HCT116 (cell line): ENCODE measurements at regions not wholly inside any gene's neighbourhood (a gene's known extent, or its start where the extent isn't known, plus 50 kb on each side); places are given as distances from the start of the nearest gene placed in this dataset.

Experiments
- ATAC-seq: fragments of 200-7000 bp; cut with Tn5 transposase; 2 replicates; pipeline ENCODE4 v1.9.1; 2020; ENCODE audit warnings: mild to moderate bottlenecking, moderate library complexity
- BruUV-seq: library from RNA; stranded (reverse); fragments of 400-500 nt; replicated peaks from 2 replicates; lab custom pipeline; 2021; lab: Mats Ljungman, UMichigan
- CTCF ChIA-PET: fragments of 300-600 bp; sonication (Branson Sonifier 250); formaldehyde crosslinking; loops from one replicate; lab custom pipeline; 2021; ENCODE audit warnings: antibody characterized with exemption; lab: Charles Lee
- POLR2A ChIA-PET: fragments of 300-600, 350-600 bp; sonication (Branson Sonifier 250); formaldehyde crosslinking; loops from one replicate; lab custom pipeline; 2021; ENCODE audit warnings: antibody characterized with exemption; lab: Charles Lee
- RAD21 ChIA-PET, 2 experiments: fragments of 300-600 bp; sonication (Branson Sonifier 250); formaldehyde crosslinking; loops; one replicate each; lab custom pipeline; 2023; ENCODE audit warnings: low total read pairs in 2 of 2; ENCODE audit not compliant: uncharacterized antibody in 2 of 2, unreplicated experiment in 2 of 2, low non-redundant PET in 1 of 2; lab: Charles Lee
- DNase-seq: peaks from one replicate; pipeline ENCODE4 v3.0.0-alpha.2; 2010; ENCODE audit warnings: low read depth, low spot score
- H2AFZ ChIP-seq: fragments of 200-600 bp; shearing (Covaris generic), sonication (generic); 2 replicates; pipeline ENCODE4 v1.6.1; 2017; ENCODE audit warnings: low read depth, mixed run types, mixed read lengths, antibody characterized with exemption, low read length; ENCODE audit not compliant: poor library complexity, severe bottlenecking
- H3K27ac ChIP-seq: 2 replicates; pipeline ENCODE4 v1.5.1; 2012; ENCODE audit warnings: low read depth, low read length
- H3K27me3 ChIP-seq: fragments of 200-600 bp; sonication (generic); 2 replicates; pipeline ENCODE4 v1.6.1; 2016; ENCODE audit warnings: mixed run types, low read length, mixed read lengths; ENCODE audit not compliant: insufficient read depth
- H3K36me3 ChIP-seq, 2 experiments: fragments of 200-500 bp in 1 of 2; fragments of 200-600 bp in 1 of 2; sonication (Bioruptor generic) in 1 of 2; sonication (generic) in 1 of 2; 2 replicates each; pipeline versions ENCODE4 v1.5.1 to v1.6.1; 2014 to 2016; ENCODE audit warnings: low read length in 2 of 2, inconsistent platforms in 1 of 2, mixed read lengths in 1 of 2, mixed run types in 1 of 2; ENCODE audit not compliant: insufficient read depth in 2 of 2, control insufficient read depth in 1 of 2
- H3K4me1 ChIP-seq, 2 experiments: fragments of 200-600 bp in 1 of 2; sonication (generic) in 1 of 2; 2 replicates each; pipeline versions ENCODE4 v1.5.1 to v1.6.1; 2012 to 2017; ENCODE audit warnings: low read length in 2 of 2, inconsistent platforms in 1 of 2, mild to moderate bottlenecking in 1 of 2, mixed read lengths in 1 of 2, mixed run types in 1 of 2, moderate library complexity in 1 of 2; ENCODE audit not compliant: insufficient read depth in 2 of 2, control insufficient read depth in 1 of 2
- H3K4me2 ChIP-seq: fragments of 200-600 bp; sonication (generic); 2 replicates; pipeline ENCODE4 v1.6.1; 2017; ENCODE audit warnings: mixed run types, low read length, mixed read lengths
- H3K4me3 ChIP-seq, 2 experiments: fragments of 200-600 bp in 1 of 2; sonication (generic) in 1 of 2; replicated peaks in 1 of 2; 2 replicates each; pipeline ENCODE4 v1.5.1; 2011 to 2016; ENCODE audit warnings: low read length in 2 of 2, control low read depth in 1 of 2, low read depth in 1 of 2, mild to moderate bottlenecking in 1 of 2, mixed read lengths in 1 of 2, mixed run types in 1 of 2
- H3K79me2 ChIP-seq: fragments of 200-600 bp; sonication (generic); 2 replicates; pipeline ENCODE4 v1.6.1; 2017; ENCODE audit warnings: mild to moderate bottlenecking, mixed run types, low read length, moderate library complexity, mixed read lengths; ENCODE audit not compliant: insufficient read depth
- H3K9ac ChIP-seq: fragments of 200-600 bp; sonication (generic); 2 replicates; pipeline ENCODE4 v1.6.1; 2016; ENCODE audit warnings: low read length, mixed read lengths
- H3K9me2 ChIP-seq: fragments of 200-600 bp; sonication (generic), shearing (Covaris generic); 2 replicates; pipeline ENCODE4 v1.6.1; 2017; ENCODE audit warnings: mixed run types, mild to moderate bottlenecking, moderate library complexity; ENCODE audit not compliant: insufficient read depth
- H3K9me3 ChIP-seq, 2 experiments: fragments of 200-500 bp in 1 of 2; fragments of 200-600 bp in 1 of 2; sonication (Bioruptor generic) in 1 of 2; sonication (generic) in 1 of 2; 2 replicates each; pipeline ENCODE4 v1.6.1; 2014 to 2017; ENCODE audit warnings: low read length in 2 of 2, mixed read lengths in 2 of 2, inconsistent platforms in 1 of 2, low read depth in 1 of 2, mild to moderate bottlenecking in 1 of 2, mixed run types in 1 of 2, moderate library complexity in 1 of 2; ENCODE audit not compliant: control insufficient read depth in 1 of 2, insufficient read depth in 1 of 2
- H4K20me1 ChIP-seq: fragments of 200-600 bp; sonication (generic), shearing (Covaris generic); 2 replicates; pipeline ENCODE4 v1.6.1; 2017; ENCODE audit warnings: mixed run types, mild to moderate bottlenecking, moderate library complexity; ENCODE audit not compliant: insufficient read depth
- CBX3 ChIP-seq: IDR thresholded peaks from 2 replicates; pipeline ENCODE4 v1.6.1; 2012; ENCODE audit warnings: low read depth
- CEBPB ChIP-seq: IDR thresholded peaks from 2 replicates; pipeline ENCODE4 v1.6.1; 2012; ENCODE audit warnings: low read depth
- ELF1 ChIP-seq: IDR thresholded peaks from 2 replicates; pipeline ENCODE4 v1.6.1; 2012; ENCODE audit warnings: low read depth, borderline replicate concordance
- EZH2 ChIP-seq: fragments of 200-600 bp; sonication (generic); IDR thresholded peaks from 2 replicates; pipeline ENCODE4 v1.6.1; 2017; ENCODE audit warnings: antibody characterized with exemption, mixed run types
- FOSL1 ChIP-seq: IDR thresholded peaks from 2 replicates; pipeline ENCODE4 v1.6.1; 2012; ENCODE audit warnings: low read depth
- JUND ChIP-seq: IDR thresholded peaks from 2 replicates; pipeline ENCODE4 v1.6.1; 2012
- POLR2A ChIP-seq: IDR thresholded peaks from 2 replicates; pipeline ENCODE4 v1.7.0; 2011; ENCODE audit warnings: borderline replicate concordance; ENCODE audit not compliant: insufficient read depth, insufficient read length; ENCODE audit errors: extremely low read depth
- POLR2AphosphoS5 ChIP-seq: IDR thresholded peaks from 2 replicates; pipeline ENCODE4 v1.6.1; 2011; ENCODE audit warnings: mild to moderate bottlenecking, low read depth, low read length, moderate library complexity
- RAD21 ChIP-seq: IDR thresholded peaks from 2 replicates; pipeline ENCODE4 v1.6.1; 2012; ENCODE audit warnings: low read depth, mild to moderate bottlenecking
- SIN3A ChIP-seq: IDR thresholded peaks from 2 replicates; pipeline ENCODE4 v1.6.1; 2012; ENCODE audit warnings: low read depth
- SP1 ChIP-seq: IDR thresholded peaks from 2 replicates; pipeline ENCODE4 v1.6.1; 2012; ENCODE audit warnings: low read depth
- SRF ChIP-seq: IDR thresholded peaks from 2 replicates; pipeline ENCODE4 v1.6.1; 2012; ENCODE audit warnings: low read depth
- TCF7L2 ChIP-seq: IDR thresholded peaks from 2 replicates; pipeline ENCODE4 v1.7.0; 2011; ENCODE audit warnings: borderline replicate concordance, inconsistent platforms; ENCODE audit not compliant: insufficient read depth, insufficient read length; ENCODE audit errors: extremely low read depth
- YY1 ChIP-seq: IDR thresholded peaks from 2 replicates; pipeline ENCODE4 v1.6.1; 2011; ENCODE audit warnings: low read length, low read depth, moderate library complexity, mild to moderate bottlenecking; ENCODE audit not compliant: insufficient replicate concordance; ENCODE audit errors: extremely low read depth
- ZFX ChIP-seq: fragments of 450-650 bp; IDR thresholded peaks from 2 replicates; pipeline ENCODE4 v1.6.1; 2017
- intact Hi-C: fragments of 100-400 bp; cut with micrococcal nuclease; formaldehyde crosslinking; loops from 2 replicates; pipeline ENCODE4 v1.10.0; 2022
- TF ChIP-seq, protein P1 (sequence below): IDR thresholded peaks from 2 replicates; pipeline ENCODE4 v1.6.1; 2011; ENCODE audit warnings: mild to moderate bottlenecking, low read length, moderate library complexity; ENCODE audit not compliant: insufficient replicate concordance; ENCODE audit errors: extremely low read depth
- TF ChIP-seq, protein P2 (sequence below): IDR thresholded peaks from 2 replicates; pipeline ENCODE4 v1.6.1; 2012
- TF ChIP-seq, protein P3 (sequence below), 3 experiments: fragments of 200-600 bp in 1 of 3; sonication (generic) in 1 of 3; IDR thresholded peaks in 2 of 3; conservative IDR thresholded peaks in 1 of 3; 2 replicates each; pipeline ENCODE4 v1.5.1; 2012 to 2017; ENCODE audit warnings: low read depth in 2 of 3, low read length in 2 of 3, antibody characterized with exemption in 1 of 3, borderline replicate concordance in 1 of 3, control low read depth in 1 of 3, mild to moderate bottlenecking in 1 of 3, mixed read lengths in 1 of 3, mixed run types in 1 of 3, moderate library complexity in 1 of 3; ENCODE audit not compliant: insufficient read depth in 1 of 3
- TF ChIP-seq, protein P4 (sequence below): IDR thresholded peaks from 2 replicates; pipeline ENCODE4 v1.6.1; 2012; ENCODE audit warnings: low read depth
- TF ChIP-seq, protein P5 (sequence below): IDR thresholded peaks from 2 replicates; pipeline ENCODE4 v1.6.1; 2012

DNA sequence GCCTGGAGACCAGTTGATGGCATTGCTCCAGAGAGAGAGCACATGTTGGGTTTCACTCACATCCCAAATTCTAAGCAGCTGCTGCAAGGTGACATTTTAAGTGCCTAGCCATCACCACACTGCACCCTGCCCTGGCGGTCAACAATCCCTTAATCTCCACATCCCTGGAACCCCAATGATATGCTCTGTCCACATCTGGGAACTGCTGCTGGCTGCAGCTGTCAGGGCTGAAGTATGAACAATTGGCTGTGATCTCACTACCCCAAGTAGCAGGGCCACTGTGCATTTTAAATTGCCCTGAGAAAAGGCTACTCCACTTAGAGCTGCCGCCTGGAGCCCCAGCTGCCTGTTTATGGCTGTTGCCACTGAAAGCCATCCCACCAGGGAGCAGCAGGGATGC, 190.6 kb downstream of the ACTRT1 start:
- DNase-seq (no peak), ATAC-seq (no peak)
- Histone ChIP-seq H2AFZ (no peak overlapping the region), H3K4me2 (no peak overlapping the region), H3K9ac (no peak overlapping the region), H4K20me1 (no peaks in the 10 kb centered on the region), H3K4me3 (no peak overlapping the region), H3K9me2 (no peaks in the 10 kb centered on the region), H3K4me1 (no peaks in the 10 kb centered on the region), H3K27ac (no peak overlapping the region), H3K9me3 (no peaks in the 10 kb centered on the region), H3K79me2 (no peaks in the 10 kb centered on the region), H3K27me3 (no peaks in the 10 kb centered on the region), H3K36me3 (no peaks in the 10 kb centered on the region)
- POLR2A ChIA-PET = no interaction called here
- CTCF ChIA-PET = no interaction called here
- no peak for TF ChIP-seq YY1
- TF ChIP-seq FOSL1 = no peak
- TF ChIP-seq, protein P1, sequence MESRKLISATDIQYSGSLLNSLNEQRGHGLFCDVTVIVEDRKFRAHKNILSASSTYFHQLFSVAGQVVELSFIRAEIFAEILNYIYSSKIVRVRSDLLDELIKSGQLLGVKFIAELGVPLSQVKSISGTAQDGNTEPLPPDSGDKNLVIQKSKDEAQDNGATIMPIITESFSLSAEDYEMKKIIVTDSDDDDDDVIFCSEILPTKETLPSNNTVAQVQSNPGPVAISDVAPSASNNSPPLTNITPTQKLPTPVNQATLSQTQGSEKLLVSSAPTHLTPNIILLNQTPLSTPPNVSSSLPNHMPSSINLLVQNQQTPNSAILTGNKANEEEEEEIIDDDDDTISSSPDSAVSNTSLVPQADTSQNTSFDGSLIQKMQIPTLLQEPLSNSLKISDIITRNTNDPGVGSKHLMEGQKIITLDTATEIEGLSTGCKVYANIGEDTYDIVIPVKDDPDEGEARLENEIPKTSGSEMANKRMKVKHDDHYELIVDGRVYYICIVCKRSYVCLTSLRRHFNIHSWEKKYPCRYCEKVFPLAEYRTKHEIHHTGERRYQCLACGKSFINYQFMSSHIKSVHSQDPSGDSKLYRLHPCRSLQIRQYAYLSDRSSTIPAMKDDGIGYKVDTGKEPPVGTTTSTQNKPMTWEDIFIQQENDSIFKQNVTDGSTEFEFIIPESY = no peak
- TF ChIP-seq, protein P2, sequence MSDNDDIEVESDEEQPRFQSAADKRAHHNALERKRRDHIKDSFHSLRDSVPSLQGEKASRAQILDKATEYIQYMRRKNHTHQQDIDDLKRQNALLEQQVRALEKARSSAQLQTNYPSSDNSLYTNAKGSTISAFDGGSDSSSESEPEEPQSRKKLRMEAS = no peak
- TF ChIP-seq EZH2 = no peak
- TF ChIP-seq POLR2AphosphoS5 = no peak
- no peak for TF ChIP-seq ZFX
- no peak for TF ChIP-seq TCF7L2
- no peak for TF ChIP-seq CEBPB
- TF ChIP-seq ELF1 = no peak
- TF ChIP-seq POLR2A = no peak
- TF ChIP-seq, protein P3, sequence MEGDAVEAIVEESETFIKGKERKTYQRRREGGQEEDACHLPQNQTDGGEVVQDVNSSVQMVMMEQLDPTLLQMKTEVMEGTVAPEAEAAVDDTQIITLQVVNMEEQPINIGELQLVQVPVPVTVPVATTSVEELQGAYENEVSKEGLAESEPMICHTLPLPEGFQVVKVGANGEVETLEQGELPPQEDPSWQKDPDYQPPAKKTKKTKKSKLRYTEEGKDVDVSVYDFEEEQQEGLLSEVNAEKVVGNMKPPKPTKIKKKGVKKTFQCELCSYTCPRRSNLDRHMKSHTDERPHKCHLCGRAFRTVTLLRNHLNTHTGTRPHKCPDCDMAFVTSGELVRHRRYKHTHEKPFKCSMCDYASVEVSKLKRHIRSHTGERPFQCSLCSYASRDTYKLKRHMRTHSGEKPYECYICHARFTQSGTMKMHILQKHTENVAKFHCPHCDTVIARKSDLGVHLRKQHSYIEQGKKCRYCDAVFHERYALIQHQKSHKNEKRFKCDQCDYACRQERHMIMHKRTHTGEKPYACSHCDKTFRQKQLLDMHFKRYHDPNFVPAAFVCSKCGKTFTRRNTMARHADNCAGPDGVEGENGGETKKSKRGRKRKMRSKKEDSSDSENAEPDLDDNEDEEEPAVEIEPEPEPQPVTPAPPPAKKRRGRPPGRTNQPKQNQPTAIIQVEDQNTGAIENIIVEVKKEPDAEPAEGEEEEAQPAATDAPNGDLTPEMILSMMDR (IDR thresholded peaks at IDR 0.05 in 2 of 3, conservative IDR thresholded peaks at IDR 0.05 in 1 of 3; ENCODE audit: borderline replicate concordance in 1 of 3, insufficient read depth in 1 of 3, low read depth in 2 of 3, low read length in 2 of 3) = no peak
- no peak for TF ChIP-seq SP1
- no peak for TF ChIP-seq RAD21
- TF ChIP-seq, protein P4, sequence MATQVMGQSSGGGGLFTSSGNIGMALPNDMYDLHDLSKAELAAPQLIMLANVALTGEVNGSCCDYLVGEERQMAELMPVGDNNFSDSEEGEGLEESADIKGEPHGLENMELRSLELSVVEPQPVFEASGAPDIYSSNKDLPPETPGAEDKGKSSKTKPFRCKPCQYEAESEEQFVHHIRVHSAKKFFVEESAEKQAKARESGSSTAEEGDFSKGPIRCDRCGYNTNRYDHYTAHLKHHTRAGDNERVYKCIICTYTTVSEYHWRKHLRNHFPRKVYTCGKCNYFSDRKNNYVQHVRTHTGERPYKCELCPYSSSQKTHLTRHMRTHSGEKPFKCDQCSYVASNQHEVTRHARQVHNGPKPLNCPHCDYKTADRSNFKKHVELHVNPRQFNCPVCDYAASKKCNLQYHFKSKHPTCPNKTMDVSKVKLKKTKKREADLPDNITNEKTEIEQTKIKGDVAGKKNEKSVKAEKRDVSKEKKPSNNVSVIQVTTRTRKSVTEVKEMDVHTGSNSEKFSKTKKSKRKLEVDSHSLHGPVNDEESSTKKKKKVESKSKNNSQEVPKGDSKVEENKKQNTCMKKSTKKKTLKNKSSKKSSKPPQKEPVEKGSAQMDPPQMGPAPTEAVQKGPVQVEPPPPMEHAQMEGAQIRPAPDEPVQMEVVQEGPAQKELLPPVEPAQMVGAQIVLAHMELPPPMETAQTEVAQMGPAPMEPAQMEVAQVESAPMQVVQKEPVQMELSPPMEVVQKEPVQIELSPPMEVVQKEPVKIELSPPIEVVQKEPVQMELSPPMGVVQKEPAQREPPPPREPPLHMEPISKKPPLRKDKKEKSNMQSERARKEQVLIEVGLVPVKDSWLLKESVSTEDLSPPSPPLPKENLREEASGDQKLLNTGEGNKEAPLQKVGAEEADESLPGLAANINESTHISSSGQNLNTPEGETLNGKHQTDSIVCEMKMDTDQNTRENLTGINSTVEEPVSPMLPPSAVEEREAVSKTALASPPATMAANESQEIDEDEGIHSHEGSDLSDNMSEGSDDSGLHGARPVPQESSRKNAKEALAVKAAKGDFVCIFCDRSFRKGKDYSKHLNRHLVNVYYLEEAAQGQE = no peak
- no peak for TF ChIP-seq SRF
- no peak for TF ChIP-seq CBX3
- no peak for TF ChIP-seq SIN3A
- TF ChIP-seq JUND = no peak
- TF ChIP-seq, protein P5, sequence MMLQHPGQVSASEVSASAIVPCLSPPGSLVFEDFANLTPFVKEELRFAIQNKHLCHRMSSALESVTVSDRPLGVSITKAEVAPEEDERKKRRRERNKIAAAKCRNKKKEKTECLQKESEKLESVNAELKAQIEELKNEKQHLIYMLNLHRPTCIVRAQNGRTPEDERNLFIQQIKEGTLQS = no peak
- RAD21 ChIA-PET = no interaction called here
- intact Hi-C loops = no loop called here
- no TSS peak for BruUV-seq
